ENCODE measurements at regions not wholly inside any gene's neighbourhood (a gene's known extent, or its start where the extent isn't known, plus 50 kb on each side); places are given as distances from the start of the nearest gene placed in this dataset.

GRCh38 chr20:40856653-40857052 is 167.6 kb upstream of the MAFB start:
- TF ChIP-seq CTCF (conservative IDR thresholded peaks at IDR 0.05) = no peak

GRCh38 chr20:40860487-40860902 is 168.1 kb upstream of the TOP1 start:
- no peak overlapping the region for H3K27ac ChIP-seq
- TF ChIP-seq CTCF (conservative IDR thresholded peaks at IDR 0.05) = no peak

More at GRCh38 chr20:40856653-40857052, 167.6 kb upstream of the MAFB start:
- H3K27ac ChIP-seq = no peak overlapping the region

- TF ChIP-seq CTCF (conservative IDR thresholded peaks at IDR 0.05) = no peak
These were observed 167.1 kb upstream of the TOP1 start for GRCh38 chr20:40861427-40862008.

GRCh38 chr20:40863355-40863919 is 165.2 kb upstream of the TOP1 start:
- no peak for TF ChIP-seq CTCF (conservative IDR thresholded peaks at IDR 0.05)
- H3K27ac ChIP-seq = no peak overlapping the region

More at GRCh38 chr20:40861427-40862008, 167.1 kb upstream of the TOP1 start:
- no peak overlapping the region for H3K27ac ChIP-seq

GRCh38 chr20:40864470-40864869 is 164.2 kb upstream of the TOP1 start:
- no peak for TF ChIP-seq CTCF (conservative IDR thresholded peaks at IDR 0.05)
- H3K27ac ChIP-seq = no peak overlapping the region

GRCh38 chr20:40865095-40865494 is 163.5 kb upstream of the TOP1 start:
- no peak for TF ChIP-seq CTCF (conservative IDR thresholded peaks at IDR 0.05)
- no peak overlapping the region for H3K27ac ChIP-seq

GRCh38 chr20:40866056-40866455 is 162.6 kb upstream of the TOP1 start:
- H3K27ac ChIP-seq = no peak overlapping the region
- TF ChIP-seq CTCF (conservative IDR thresholded peaks at IDR 0.05) = no peak

All from VCaP (cell line).